NT2/D1 (cell line): ENCODE measurements at regions not wholly inside any gene's neighbourhood (a gene's known extent, or its start where the extent isn't known, plus 50 kb on each side); places are given as distances from the start of the nearest gene placed in this dataset.

Source experiments
- DNase-seq: peaks from one replicate; pipeline ENCODE4 v3.0.0-alpha.2; 2011; ENCODE audit warnings: low read depth, low spot score
- H3K27me3 ChIP-seq: 2 replicates; pipeline ENCODE4 v1.6.0; 2011; ENCODE audit warnings: mild to moderate bottlenecking; ENCODE audit not compliant: insufficient read length, insufficient read depth
- H3K36me3 ChIP-seq: 2 replicates; pipeline ENCODE4 v1.6.1; 2011; ENCODE audit warnings: mild to moderate bottlenecking, low read length, mixed read lengths; ENCODE audit not compliant: insufficient read depth, insufficient read length
- H3K4me1 ChIP-seq: 2 replicates; pipeline ENCODE4 v1.5.1; 2011; ENCODE audit not compliant: insufficient read depth, insufficient read length
- H3K4me3 ChIP-seq: 2 replicates; pipeline ENCODE4 v1.5.1; 2011; ENCODE audit warnings: low read depth; ENCODE audit not compliant: insufficient read length
- H3K9ac ChIP-seq: 2 replicates; pipeline ENCODE4 v1.6.0; 2011; ENCODE audit warnings: low read depth; ENCODE audit not compliant: insufficient read length
- H3K9me3 ChIP-seq: 2 replicates; pipeline ENCODE4 v1.5.1; 2011; ENCODE audit warnings: mild to moderate bottlenecking, low read length; ENCODE audit not compliant: insufficient read depth
- SUZ12 ChIP-seq: IDR thresholded peaks from 2 replicates; pipeline ENCODE4 v1.6.1; 2011; ENCODE audit not compliant: insufficient read length, insufficient read depth; ENCODE audit errors: extremely low read depth
- YY1 ChIP-seq: IDR thresholded peaks from 2 replicates; pipeline ENCODE4 v1.6.1; 2011; ENCODE audit not compliant: insufficient read length, insufficient read depth
- ZNF274 ChIP-seq: IDR thresholded peaks from 2 replicates; pipeline ENCODE4 v1.6.1; 2011; ENCODE audit warnings: mild to moderate bottlenecking, low read depth, low read length

DNA sequence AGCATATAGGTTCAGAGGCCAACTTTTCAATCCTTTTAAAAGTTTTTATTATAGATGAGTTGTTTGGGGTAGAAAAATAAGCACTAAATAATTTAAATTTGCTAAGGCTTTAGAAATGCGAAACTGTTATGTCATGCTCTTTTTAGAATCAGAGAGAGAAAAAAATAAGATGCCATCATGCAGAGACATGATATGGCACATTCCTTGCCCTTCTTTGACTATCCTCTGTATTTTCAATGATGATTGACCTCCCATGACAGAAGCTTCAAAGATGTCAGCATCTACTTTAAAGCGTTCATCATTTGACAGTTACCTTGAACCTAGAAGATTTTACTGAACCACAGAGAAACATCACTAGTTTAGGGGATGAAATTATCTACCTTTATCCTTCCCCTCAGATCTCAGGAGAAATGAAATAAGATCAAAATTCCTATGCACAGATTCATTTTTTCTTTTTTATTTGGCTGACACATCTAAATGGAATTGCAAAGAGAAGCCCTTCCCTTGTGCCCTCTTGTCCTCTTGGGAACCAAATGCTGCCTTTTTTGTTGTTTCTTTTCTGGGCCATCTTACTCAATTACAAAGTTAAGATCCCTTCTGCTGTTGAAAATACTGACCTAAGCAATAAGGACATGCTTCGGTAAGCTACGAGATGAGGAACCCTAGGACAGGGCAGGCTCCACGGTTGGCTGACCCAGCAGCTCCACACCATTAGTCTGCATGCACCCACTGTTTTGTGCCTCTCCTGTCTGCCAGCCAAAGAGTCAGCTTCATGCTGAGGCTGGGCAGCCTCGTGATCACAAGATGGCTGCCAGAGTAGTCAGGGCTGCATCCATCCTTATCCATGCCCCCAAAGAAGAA lies 289.7 kb upstream of the TPM1 start:
- DNase-seq = no peak
- no peaks in the 10 kb centered on the region for H3K9me3 ChIP-seq
- H3K4me1 ChIP-seq = peaks cover 9% of the 10 kb centered on the region
- H3K9ac ChIP-seq = no peak overlapping the region
- TF ChIP-seq ZNF274 (no peak), SUZ12 (no peak), YY1 (no peak)
- no peak overlapping the region for H3K4me3 ChIP-seq
- peaks cover 21% of the 10 kb centered on the region for H3K36me3 ChIP-seq
- no peaks in the 10 kb centered on the region for H3K27me3 ChIP-seq

DNA sequence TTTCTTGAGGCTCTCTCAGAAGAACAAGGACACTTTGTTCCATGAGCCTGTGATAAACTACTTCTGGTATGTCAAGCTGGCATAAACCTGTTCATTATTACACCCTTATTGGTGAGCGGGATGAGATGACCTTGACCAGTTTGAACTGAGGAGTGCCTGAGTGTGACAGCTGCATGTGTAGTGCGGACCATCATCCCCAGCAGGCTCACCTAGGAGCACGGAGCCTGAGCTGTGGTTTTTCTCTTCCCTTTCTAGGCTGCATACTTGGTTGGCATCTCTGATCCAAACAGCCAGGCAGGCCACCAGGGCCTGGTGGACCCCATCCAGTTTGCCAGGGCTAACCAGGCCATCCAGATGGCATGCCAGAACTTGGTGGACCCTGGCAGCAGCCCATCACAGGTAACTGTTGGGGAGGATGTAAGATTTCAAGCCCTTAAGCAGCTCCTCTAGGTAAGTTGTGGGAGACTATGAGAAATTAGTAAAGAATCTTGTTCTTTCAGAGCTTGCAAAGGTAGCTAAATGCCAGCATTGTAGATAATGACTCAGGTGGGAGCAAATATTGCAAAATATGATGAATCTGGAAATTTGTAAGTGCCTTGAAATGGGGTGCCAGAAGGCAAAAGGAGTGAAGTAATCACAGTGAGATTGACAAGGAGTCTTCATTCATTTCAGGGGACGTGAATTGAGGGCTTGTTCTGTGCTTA lies 288.9 kb upstream of the TPM1 start:
- Histone ChIP-seq H3K27me3 (no peaks in the 10 kb centered on the region), H3K4me3 (no peak overlapping the region), H3K9ac (no peak overlapping the region), H3K4me1 (peaks cover 12% of the 10 kb centered on the region), H3K36me3 (peaks cover 21% of the 10 kb centered on the region), H3K9me3 (no peaks in the 10 kb centered on the region)
- TF ChIP-seq ZNF274 (no peak), SUZ12 (no peak), YY1 (no peak)
- no peak for DNase-seq

DNA sequence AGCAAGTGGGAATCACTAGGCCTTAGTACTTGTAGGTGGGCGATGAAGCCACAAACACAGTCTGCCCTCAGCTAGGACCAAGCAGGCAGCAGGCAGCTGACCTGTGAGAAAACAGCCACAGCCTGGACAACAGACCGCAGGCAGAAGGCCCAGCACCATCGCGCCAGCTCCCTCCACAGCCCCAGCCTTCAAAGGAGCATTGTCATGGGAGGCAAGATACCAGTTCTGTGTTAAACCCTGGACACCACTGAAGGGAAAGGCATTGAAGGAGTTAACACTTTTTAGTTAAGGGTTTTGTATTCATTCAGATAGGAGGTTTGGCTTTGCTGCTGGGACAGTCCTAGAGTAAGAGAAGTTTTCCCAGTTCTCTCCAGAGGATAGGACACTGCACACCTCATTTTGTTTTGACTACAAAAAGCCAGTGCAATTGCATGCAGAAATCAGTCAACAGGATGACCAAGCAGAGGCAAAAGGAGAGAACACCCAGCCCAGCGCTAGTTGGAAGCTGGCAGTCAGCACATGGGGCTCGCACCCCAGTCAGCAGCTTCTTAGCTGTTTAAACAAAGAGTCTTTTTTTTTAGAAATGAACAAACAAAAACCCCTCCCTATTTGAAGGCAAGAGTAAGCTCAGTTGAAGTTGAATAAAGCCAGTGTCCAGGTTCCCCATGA lies 286.1 kb upstream of the TPM1 start:
- peaks cover 21% of the 10 kb centered on the region for H3K36me3 ChIP-seq
- H3K27me3 ChIP-seq = no peaks in the 10 kb centered on the region
- H3K4me1 ChIP-seq = peaks cover 13% of the 10 kb centered on the region
- no peaks in the 10 kb centered on the region for H3K9me3 ChIP-seq
- DNase-seq = no peak
- TF ChIP-seq SUZ12 (no peak), ZNF274 (no peak), YY1 (no peak)
- no peak overlapping the region for H3K9ac ChIP-seq
- H3K4me3 ChIP-seq = no peak overlapping the region

DNA sequence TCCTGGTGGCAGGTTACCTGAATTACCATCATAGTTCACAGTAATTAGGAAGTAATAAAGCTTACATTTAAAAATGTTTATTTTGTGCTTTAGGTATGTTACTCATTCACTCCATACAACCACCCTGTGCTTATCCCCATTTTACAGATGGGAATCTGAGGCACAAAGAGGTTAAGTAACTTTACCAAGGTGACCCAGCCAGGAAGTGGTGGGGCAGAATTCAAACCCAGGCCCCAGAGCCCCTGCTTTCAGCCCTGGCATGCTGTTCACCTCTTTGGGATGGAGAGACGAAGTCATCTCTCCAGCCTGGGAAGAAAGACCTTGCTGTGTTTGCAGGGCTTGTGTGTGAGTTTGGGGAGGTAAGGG lies 285.6 kb upstream of the TPM1 start:
- no peaks in the 10 kb centered on the region for H3K9me3 ChIP-seq
- H3K27me3 ChIP-seq = no peaks in the 10 kb centered on the region
- no peak for DNase-seq
- H3K4me1 ChIP-seq = peaks cover 13% of the 10 kb centered on the region
- H3K4me3 ChIP-seq = no peak overlapping the region
- H3K9ac ChIP-seq = no peak overlapping the region
- H3K36me3 ChIP-seq = peaks cover 27% of the 10 kb centered on the region
- no peak for TF ChIP-seq ZNF274
- no peak for TF ChIP-seq SUZ12

DNA sequence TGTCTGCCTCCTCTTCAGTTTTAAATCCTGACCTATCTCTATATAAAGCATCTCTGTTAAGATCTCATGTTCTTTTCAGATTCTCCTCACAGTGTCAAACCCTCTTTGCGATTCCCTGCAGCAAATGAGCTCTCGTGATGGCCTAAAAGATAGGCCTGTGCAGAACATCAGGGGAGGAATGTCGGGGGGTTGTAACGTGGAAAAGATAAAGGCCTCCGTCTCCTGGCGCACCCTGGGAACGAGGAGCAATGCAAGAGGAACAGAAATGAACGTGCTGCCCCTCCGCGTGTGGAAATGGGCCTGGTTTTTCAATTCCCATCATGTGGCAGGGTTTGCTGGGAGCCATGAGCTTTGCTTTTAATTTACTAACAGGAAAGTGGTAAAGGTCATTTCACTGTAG lies 285.0 kb upstream of the TPM1 start:
- no peak for TF ChIP-seq ZNF274
- no peak for TF ChIP-seq SUZ12
- TF ChIP-seq YY1 = no peak
- no peak overlapping the region for H3K9ac ChIP-seq
- no peak overlapping the region for H3K4me3 ChIP-seq
- H3K36me3 ChIP-seq = peaks cover 28% of the 10 kb centered on the region
- H3K27me3 ChIP-seq = no peaks in the 10 kb centered on the region
- H3K4me1 ChIP-seq = peaks cover 13% of the 10 kb centered on the region
- no peak for DNase-seq
- no peaks in the 10 kb centered on the region for H3K9me3 ChIP-seq

DNA sequence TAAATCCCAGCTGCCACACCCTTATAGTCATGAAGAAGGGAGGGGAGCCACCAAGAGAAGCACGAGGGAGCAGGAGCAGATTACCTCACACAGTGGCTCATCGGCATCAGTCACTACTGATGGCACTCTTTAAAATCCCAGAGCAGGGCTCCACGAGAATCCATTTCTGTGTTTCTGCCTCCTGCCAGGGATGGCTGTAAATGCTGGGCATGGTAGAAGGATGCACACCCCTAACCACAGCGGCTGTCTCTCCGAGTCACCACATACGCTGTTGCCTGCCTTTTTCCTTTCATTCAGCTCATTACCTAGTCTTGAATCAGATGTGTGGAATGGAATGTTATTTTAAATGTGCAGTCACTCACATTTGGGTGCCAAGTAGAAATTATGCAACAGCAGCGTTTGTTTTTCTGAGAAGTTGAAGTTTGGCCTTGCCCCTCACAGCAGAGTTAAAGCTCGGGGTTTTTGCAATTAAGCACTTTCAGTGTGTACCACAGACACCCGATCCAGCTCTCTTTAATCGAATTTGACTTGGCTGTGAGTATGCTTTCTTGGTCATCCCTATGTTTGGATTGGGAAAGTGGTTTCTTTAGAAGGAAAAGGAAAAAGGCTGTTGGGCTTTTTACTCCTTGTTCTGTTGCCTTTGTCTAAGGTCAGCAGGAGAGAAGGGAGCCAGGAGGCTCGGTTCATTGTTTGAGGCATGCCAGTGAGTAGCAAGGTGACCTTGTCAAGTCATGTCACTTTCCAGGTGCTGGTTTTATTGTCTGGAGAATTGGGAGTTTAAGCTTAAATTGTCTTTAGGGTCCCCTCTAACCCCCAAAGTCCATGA lies 284.2 kb upstream of the TPM1 start:
- TF ChIP-seq SUZ12 = no peak
- no peak for TF ChIP-seq YY1
- TF ChIP-seq ZNF274 = no peak
- no peaks in the 10 kb centered on the region for H3K9me3 ChIP-seq
- DNase-seq = no peak
- no peak overlapping the region for H3K9ac ChIP-seq
- H3K27me3 ChIP-seq = no peaks in the 10 kb centered on the region
- H3K4me1 ChIP-seq = peaks cover 13% of the 10 kb centered on the region
- no peak overlapping the region for H3K4me3 ChIP-seq
- peaks cover 26% of the 10 kb centered on the region for H3K36me3 ChIP-seq

DNA sequence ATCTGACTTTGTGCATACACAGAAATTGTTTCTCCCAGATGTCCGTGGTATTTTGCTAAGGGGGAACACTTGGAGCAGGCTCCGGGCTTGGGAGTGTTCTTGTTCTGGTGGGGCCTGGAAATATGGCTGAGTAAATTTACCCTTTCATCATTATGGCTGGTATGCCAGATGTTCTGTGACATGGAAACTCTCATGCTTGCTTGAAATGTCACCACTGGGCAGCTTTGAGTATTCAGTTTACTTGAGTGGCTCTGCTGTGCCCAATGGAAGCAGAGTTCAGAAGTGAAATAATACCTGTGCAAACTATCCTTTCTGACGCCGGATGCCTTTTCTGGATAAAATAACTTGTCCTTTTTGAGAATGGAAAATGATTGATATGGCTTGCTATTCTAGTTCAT lies 283.6 kb upstream of the TPM1 start:
- H3K9me3 ChIP-seq = no peaks in the 10 kb centered on the region
- no peak overlapping the region for H3K4me3 ChIP-seq
- H3K4me1 ChIP-seq = peaks cover 13% of the 10 kb centered on the region
- no peak for DNase-seq
- TF ChIP-seq SUZ12 = no peak
- TF ChIP-seq YY1 = no peak
- no peak for TF ChIP-seq ZNF274
- H3K9ac ChIP-seq = no peak overlapping the region
- peaks cover 26% of the 10 kb centered on the region for H3K36me3 ChIP-seq
- no peaks in the 10 kb centered on the region for H3K27me3 ChIP-seq
